ENCODE measurements at regions not wholly inside any gene's neighbourhood (a gene's known extent, or its start where the extent isn't known, plus 50 kb on each side); places are given as distances from the start of the nearest gene placed in this dataset.

GRCh38 chr12:24414480-24414879 is 465.0 kb upstream of the SOX5 start:
- Mint-ChIP-seq H3K4me3 (ENCODE audit: low read depth) (no peak overlapping the region), H3K9me3 (ENCODE audit: low read depth) (peaks cover 11% of the 10 kb centered on the region), H3K4me1 (ENCODE audit: low read depth) (peaks cover 3% of the 10 kb centered on the region), H3K27me3 (no peaks in the 10 kb centered on the region), H3K27ac (no peak overlapping the region), H3K36me3 (ENCODE audit: insufficient read depth) (no peaks in the 10 kb centered on the region)
- DNase-seq (ENCODE audit: low spot score, unreplicated experiment): no peak
- TF ChIP-seq CTCF (IDR thresholded peaks at IDR 0.05; ENCODE audit: unreplicated experiment): no peak

- no peak overlapping the region for H3K27ac Mint-ChIP-seq
- peaks cover 15% of the 10 kb centered on the region for H3K9me3 Mint-ChIP-seq (ENCODE audit: low read depth)
- peaks cover 2% of the 10 kb centered on the region for H3K36me3 Mint-ChIP-seq (ENCODE audit: insufficient read depth)
- peaks cover 3% of the 10 kb centered on the region for H3K4me1 Mint-ChIP-seq (ENCODE audit: low read depth)
- H3K27me3 Mint-ChIP-seq: no peaks in the 10 kb centered on the region
- no peak for DNase-seq (ENCODE audit: low spot score, unreplicated experiment)
- TF ChIP-seq CTCF (IDR thresholded peaks at IDR 0.05; ENCODE audit: unreplicated experiment): no peak
- H3K4me3 Mint-ChIP-seq (ENCODE audit: low read depth): no peak overlapping the region
Measured at GRCh38 chr12:24411948-24412347, 462.5 kb upstream of the SOX5 start.

GRCh38 chr12:24409868-24410267 is 460.4 kb upstream of the SOX5 start:
- Mint-ChIP-seq H3K4me3 (ENCODE audit: low read depth) (no peak overlapping the region), H3K9me3 (ENCODE audit: low read depth) (peaks cover 15% of the 10 kb centered on the region), H3K4me1 (ENCODE audit: low read depth) (no peaks in the 10 kb centered on the region), H3K36me3 (ENCODE audit: insufficient read depth) (peaks cover 2% of the 10 kb centered on the region), H3K27me3 (no peaks in the 10 kb centered on the region), H3K27ac (no peak overlapping the region)
- TF ChIP-seq CTCF (IDR thresholded peaks at IDR 0.05; ENCODE audit: unreplicated experiment): no peak
- no peak for DNase-seq (ENCODE audit: low spot score, unreplicated experiment)

GRCh38 chr12:24408305-24408704 is 458.8 kb upstream of the SOX5 start:
- no peak overlapping the region for H3K27ac Mint-ChIP-seq
- no peak overlapping the region for H3K4me3 Mint-ChIP-seq (ENCODE audit: low read depth)
- DNase-seq (ENCODE audit: low spot score, unreplicated experiment): no peak
- H3K9me3 Mint-ChIP-seq (ENCODE audit: low read depth): peaks cover 15% of the 10 kb centered on the region
- no peaks in the 10 kb centered on the region for H3K27me3 Mint-ChIP-seq
- TF ChIP-seq CTCF (IDR thresholded peaks at IDR 0.05; ENCODE audit: unreplicated experiment): no peak
- no peaks in the 10 kb centered on the region for H3K4me1 Mint-ChIP-seq (ENCODE audit: low read depth)
- H3K36me3 Mint-ChIP-seq (ENCODE audit: insufficient read depth): peaks cover 2% of the 10 kb centered on the region

- no peak overlapping the region for H3K27ac Mint-ChIP-seq
- H3K36me3 Mint-ChIP-seq (ENCODE audit: insufficient read depth): peaks cover 2% of the 10 kb centered on the region
- no peaks in the 10 kb centered on the region for H3K4me1 Mint-ChIP-seq (ENCODE audit: low read depth)
- no peak for TF ChIP-seq CTCF (IDR thresholded peaks at IDR 0.05; ENCODE audit: unreplicated experiment)
- DNase-seq (ENCODE audit: low spot score, unreplicated experiment): no peak
- H3K4me3 Mint-ChIP-seq (ENCODE audit: low read depth): no peak overlapping the region
- no peaks in the 10 kb centered on the region for H3K27me3 Mint-ChIP-seq
- peaks cover 15% of the 10 kb centered on the region for H3K9me3 Mint-ChIP-seq (ENCODE audit: low read depth)
Measured at GRCh38 chr12:24407884-24408283, 458.4 kb upstream of the SOX5 start.
